ENCODE measurements at regions not wholly inside any gene's neighbourhood (a gene's known extent, or its start where the extent isn't known, plus 50 kb on each side); places are given as distances from the start of the nearest gene placed in this dataset.

GRCh38 chr5:52587131-52587530, 200.6 kb upstream of the ITGA1 start:
- H3K4me1 ChIP-seq, result no peaks in the 10 kb centered on the region
- H3K27ac ChIP-seq, result no peak overlapping the region
- no peaks in the 10 kb centered on the region for H3K36me3 ChIP-seq
- H3K9me3 ChIP-seq, result no peaks in the 10 kb centered on the region
- no peak overlapping the region for H3K4me3 ChIP-seq (replicated peaks in 1 of 3)
- intact Hi-C loops (cut with DNase I), result no loop called here
- H3K27me3 ChIP-seq, result no peaks in the 10 kb centered on the region
- no peak for DNase-seq
- TF ChIP-seq POLR2A (IDR thresholded peaks at IDR 0.05) (no peak), CTCF (IDR thresholded peaks at IDR 0.05) (no peak)

DNA sequence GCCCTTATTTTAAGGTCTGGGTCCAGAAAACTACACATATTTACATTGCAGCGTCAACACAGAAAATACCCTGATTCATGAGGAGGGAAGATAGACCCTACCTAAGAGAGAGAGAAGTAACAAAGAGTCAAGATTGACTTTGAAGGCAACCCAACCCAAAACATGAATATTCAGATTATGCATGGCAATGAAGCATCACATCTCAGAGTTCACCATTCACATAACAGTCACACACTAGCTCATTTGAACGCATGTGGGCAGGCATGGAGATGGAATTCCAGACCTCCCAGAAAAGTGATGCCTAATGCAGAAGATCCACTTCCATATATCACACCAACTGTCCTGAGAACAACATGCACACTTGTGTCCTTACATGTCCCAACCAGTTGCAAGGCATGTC, 190.1 kb upstream of the ITGA1 start:
- Histone ChIP-seq H3K27ac (no peak overlapping the region), H3K9me3 (no peaks in the 10 kb centered on the region), H3K27me3 (no peaks in the 10 kb centered on the region), H3K4me1 (no peaks in the 10 kb centered on the region), H3K4me3 (replicated peaks in 1 of 3) (no peak overlapping the region), H3K36me3 (no peaks in the 10 kb centered on the region)
- DNase-seq, result no peak
- 93 to 95% methylated on average over 2 of the region's 2 CpGs for WGBS, 2 donors
- TF ChIP-seq CTCF (IDR thresholded peaks at IDR 0.05), result no peak
- no peak for TF ChIP-seq POLR2A (IDR thresholded peaks at IDR 0.05)
- intact Hi-C loops (cut with DNase I), result no loop called here

GRCh38 chr5:52598968-52599367, 188.7 kb upstream of the ITGA1 start:
- Histone ChIP-seq H3K4me1 (no peaks in the 10 kb centered on the region), H3K36me3 (no peaks in the 10 kb centered on the region), H3K4me3 (replicated peaks in 1 of 3) (no peak overlapping the region), H3K27ac (no peak overlapping the region), H3K27me3 (no peaks in the 10 kb centered on the region), H3K9me3 (no peaks in the 10 kb centered on the region)
- 67 to 69% methylated on average over 5 of the region's 5 CpGs for WGBS, 2 donors
- intact Hi-C loops (cut with DNase I), result no loop called here
- no peak for DNase-seq
- TF ChIP-seq POLR2A (IDR thresholded peaks at IDR 0.05) (no peak), CTCF (IDR thresholded peaks at IDR 0.05) (no peak)

DNA sequence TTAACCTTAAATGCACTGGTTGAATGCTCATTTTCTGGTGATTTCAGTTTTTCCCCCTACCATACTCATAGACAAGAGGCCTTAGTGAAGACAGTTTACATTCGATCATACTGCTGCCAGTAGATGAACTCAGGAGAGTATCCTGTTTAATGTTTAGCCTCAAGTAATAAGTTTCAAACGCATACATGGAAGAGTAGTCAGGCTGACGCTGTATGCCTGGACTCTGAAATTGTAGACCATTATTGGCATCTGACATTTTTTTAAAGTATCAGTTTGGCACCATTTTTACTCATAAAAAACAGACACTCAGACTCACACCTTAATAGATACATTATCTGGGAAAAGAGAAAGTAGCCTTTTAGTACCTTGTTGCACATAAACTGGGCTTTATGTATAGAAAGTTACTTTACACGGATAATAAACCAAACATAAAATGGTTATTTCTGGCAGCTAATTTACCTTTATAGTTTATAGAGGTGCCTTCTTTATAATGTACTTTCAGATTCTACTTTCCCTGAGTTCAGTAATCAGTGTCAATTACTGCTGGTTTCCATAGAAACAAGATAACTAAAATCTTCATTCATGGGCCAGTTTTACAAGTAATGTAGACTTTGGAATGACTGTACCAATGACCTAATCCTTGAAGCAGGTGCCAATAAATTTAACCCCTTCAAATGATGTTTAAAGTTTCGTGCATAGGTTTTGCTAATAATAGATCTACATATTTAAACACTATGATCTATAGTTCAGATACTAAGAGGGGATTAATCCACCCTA, 183.8 kb upstream of the ITGA1 start:
- no peaks in the 10 kb centered on the region for H3K36me3 ChIP-seq
- H3K4me1 ChIP-seq, result no peaks in the 10 kb centered on the region
- no peak overlapping the region for H3K4me3 ChIP-seq (replicated peaks in 1 of 3)
- TF ChIP-seq POLR2A (IDR thresholded peaks at IDR 0.05) (no peak), CTCF (IDR thresholded peaks at IDR 0.05) (no peak)
- WGBS, 2 donors, result 73 to 86% methylated on average over 5 of the region's 5 CpGs
- intact Hi-C loops (cut with DNase I), result no loop called here
- DNase-seq, result no peak
- no peak overlapping the region for H3K27ac ChIP-seq
- H3K27me3 ChIP-seq, result no peaks in the 10 kb centered on the region
- H3K9me3 ChIP-seq, result no peaks in the 10 kb centered on the region

- 80 to 83% methylated on average over 6 of the region's 6 CpGs for WGBS, 2 donors
Measured at GRCh38 chr5:52605317-52606313, 182.1 kb upstream of the ITGA1 start.

More at GRCh38 chr5:52605317-52606313, 182.1 kb upstream of the ITGA1 start:
- H3K27ac ChIP-seq, result no peak overlapping the region
- no peaks in the 10 kb centered on the region for H3K27me3 ChIP-seq
- intact Hi-C loops (cut with DNase I), result no loop called here
- no peak overlapping the region for H3K4me3 ChIP-seq (replicated peaks in 1 of 3)
- no peak for DNase-seq
- TF ChIP-seq POLR2A (IDR thresholded peaks at IDR 0.05) (no peak), CTCF (IDR thresholded peaks at IDR 0.05) (no peak)
- H3K36me3 ChIP-seq, result no peaks in the 10 kb centered on the region
- H3K9me3 ChIP-seq, result no peaks in the 10 kb centered on the region
- H3K4me1 ChIP-seq, result no peaks in the 10 kb centered on the region
